ENCODE measurements at regions not wholly inside any gene's neighbourhood (a gene's known extent, or its start where the extent isn't known, plus 50 kb on each side); places are given as distances from the start of the nearest gene placed in this dataset.

DNA sequence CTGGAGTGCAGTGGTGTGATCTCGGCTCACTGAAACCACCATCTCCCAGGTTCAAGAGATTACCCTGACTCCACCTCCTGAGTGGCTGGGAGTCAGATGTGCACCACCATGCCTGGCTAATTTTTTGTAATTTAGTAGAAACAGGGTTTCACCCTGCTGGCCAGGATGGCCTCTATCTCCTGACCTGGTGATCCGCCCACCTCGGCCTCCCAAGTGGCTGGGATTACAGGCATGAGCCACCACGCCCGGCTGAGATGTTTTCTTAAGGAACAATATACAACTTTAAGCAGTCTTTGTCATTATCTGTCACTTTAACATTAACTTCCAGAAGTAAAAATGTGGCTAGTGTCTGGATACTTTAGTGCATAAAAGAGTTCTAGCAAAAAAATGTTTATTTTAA is 272.6 kb upstream of the FAT3 start:
- no peaks in the 10 kb centered on the region for H3K36me3 ChIP-seq (replicated peaks; ENCODE audit: insufficient read depth, low read length)
- no peaks in the 10 kb centered on the region for H3F3A ChIP-seq (ENCODE audit: insufficient read depth, low read length)
- no peak for DNase-seq
- no peak overlapping the region for H3K9ac ChIP-seq (ENCODE audit: low read length)
- no peaks in the 10 kb centered on the region for H3K4me1 ChIP-seq (ENCODE audit: low read length)
- H3K27ac ChIP-seq (ENCODE audit: low read length) = no peak overlapping the region
- no peak overlapping the region for H2AFZ ChIP-seq (ENCODE audit: low read length)
- no peaks in the 10 kb centered on the region for H3K9me2 ChIP-seq (replicated peaks; ENCODE audit: insufficient read depth, low read length)
- H3K4me2 ChIP-seq (ENCODE audit: low read depth, low read length) = no peak overlapping the region
- TF ChIP-seq CTCF (IDR thresholded peaks at IDR 0.05; ENCODE audit: low read length) = no peak
- no peak for TF ChIP-seq EZH2phosphoT487 (IDR thresholded peaks at IDR 0.05; ENCODE audit: low read length)
- TF ChIP-seq EZH2 (optimal IDR thresholded peaks at IDR 0.05; ENCODE audit: low read depth, low read length) = no peak
- no peaks in the 10 kb centered on the region for H3K27me3 ChIP-seq (replicated peaks; ENCODE audit: insufficient read depth, low read length)
- H3K4me3 ChIP-seq (ENCODE audit: low read length) = no peak overlapping the region
- no peaks in the 10 kb centered on the region for H3K9me3 ChIP-seq (replicated peaks; ENCODE audit: insufficient read depth, low read length)
- no peaks in the 10 kb centered on the region for H4K20me1 ChIP-seq (ENCODE audit: insufficient read depth, low read length)
- H3K79me2 ChIP-seq (ENCODE audit: low read length) = no peaks in the 10 kb centered on the region

DNA sequence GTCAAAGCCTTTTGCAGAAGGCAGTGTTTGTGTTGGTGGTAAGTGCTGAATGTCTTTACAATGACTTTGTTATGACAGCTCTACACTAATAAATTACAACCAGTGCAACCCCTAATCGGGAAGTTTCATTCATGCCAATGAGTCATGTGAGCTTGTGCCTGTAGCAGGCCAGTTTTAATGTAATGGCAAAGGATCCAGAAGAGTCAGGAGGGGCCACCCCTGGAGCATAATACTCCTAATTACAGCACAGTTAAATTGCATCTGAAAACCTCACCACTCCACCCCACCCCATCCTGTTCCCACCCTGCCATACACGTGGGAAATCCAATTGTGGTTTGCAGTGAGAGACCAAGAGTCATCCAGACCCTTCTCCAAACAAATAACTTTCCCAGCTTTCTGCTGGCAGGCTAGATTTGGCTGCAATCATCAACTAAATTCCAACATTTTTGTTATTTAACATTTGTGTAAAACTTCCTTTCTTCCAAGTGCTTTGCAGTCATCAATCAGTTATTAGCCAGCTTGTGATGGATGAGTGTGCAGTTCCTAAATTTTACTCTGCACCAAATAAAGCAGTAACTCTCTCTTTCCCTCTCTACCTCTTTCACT is 277.3 kb upstream of the FAT3 start:
- TF ChIP-seq EZH2phosphoT487 (IDR thresholded peaks at IDR 0.05; ENCODE audit: low read length) (no peak), EZH2 (optimal IDR thresholded peaks at IDR 0.05; ENCODE audit: low read depth, low read length) (no peak), CTCF (IDR thresholded peaks at IDR 0.05; ENCODE audit: low read length) (no peak)
- no peaks in the 10 kb centered on the region for H3K27me3 ChIP-seq (replicated peaks; ENCODE audit: insufficient read depth, low read length)
- H3K27ac ChIP-seq (ENCODE audit: low read length) = no peak overlapping the region
- H3K9ac ChIP-seq (ENCODE audit: low read length) = no peak overlapping the region
- DNase-seq = peak; percentile 36
- no peaks in the 10 kb centered on the region for H3K36me3 ChIP-seq (replicated peaks; ENCODE audit: insufficient read depth, low read length)
- H3K9me2 ChIP-seq (replicated peaks; ENCODE audit: insufficient read depth, low read length) = no peaks in the 10 kb centered on the region
- no peaks in the 10 kb centered on the region for H4K20me1 ChIP-seq (ENCODE audit: insufficient read depth, low read length)
- peaks cover 5% of the 10 kb centered on the region; the same call in 1 of the 2 replicates for H3K4me1 ChIP-seq (ENCODE audit: low read length)
- no peak overlapping the region for H2AFZ ChIP-seq (ENCODE audit: low read length)
- H3K9me3 ChIP-seq (replicated peaks; ENCODE audit: insufficient read depth, low read length) = no peaks in the 10 kb centered on the region
- H3F3A ChIP-seq (ENCODE audit: insufficient read depth, low read length) = no peaks in the 10 kb centered on the region
- no peak overlapping the region for H3K4me2 ChIP-seq (ENCODE audit: low read depth, low read length)
- no peak overlapping the region for H3K4me3 ChIP-seq (ENCODE audit: low read length)
- no peaks in the 10 kb centered on the region for H3K79me2 ChIP-seq (ENCODE audit: low read length)

DNA sequence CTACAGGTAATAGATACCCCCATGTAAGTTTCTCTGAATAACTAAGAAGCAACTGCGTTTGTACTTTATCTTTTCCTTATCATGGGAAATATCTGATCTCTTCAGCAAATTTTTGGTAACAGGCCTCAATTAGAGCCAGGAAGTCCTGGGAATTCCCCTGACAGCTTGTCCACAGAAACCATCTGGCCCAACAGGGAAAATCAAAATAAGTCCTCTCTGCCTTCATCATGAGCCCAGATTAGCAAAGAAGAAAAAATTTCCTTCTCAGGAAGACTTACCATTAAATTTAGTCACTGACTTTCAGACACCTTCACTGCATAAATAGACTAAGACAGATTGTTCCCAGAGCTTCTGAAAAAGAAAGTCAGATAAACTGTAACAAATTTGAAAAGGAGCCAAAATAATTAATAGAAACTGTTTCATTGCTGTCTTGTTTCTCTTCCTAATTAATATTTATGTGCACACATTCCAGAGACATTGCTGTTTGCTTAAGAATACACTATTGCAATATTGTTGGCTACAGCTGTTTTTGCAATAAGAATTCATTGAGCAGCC is 278.1 kb upstream of the FAT3 start:
- no peaks in the 10 kb centered on the region for H4K20me1 ChIP-seq (ENCODE audit: insufficient read depth, low read length)
- no peaks in the 10 kb centered on the region for H3K9me3 ChIP-seq (replicated peaks; ENCODE audit: insufficient read depth, low read length)
- no peaks in the 10 kb centered on the region for H3F3A ChIP-seq (ENCODE audit: insufficient read depth, low read length)
- no peaks in the 10 kb centered on the region for H3K27me3 ChIP-seq (replicated peaks; ENCODE audit: insufficient read depth, low read length)
- no peak overlapping the region for H3K4me2 ChIP-seq (ENCODE audit: low read depth, low read length)
- H3K9ac ChIP-seq (ENCODE audit: low read length) = no peak overlapping the region
- no peak overlapping the region for H3K4me3 ChIP-seq (ENCODE audit: low read length)
- no peaks in the 10 kb centered on the region for H3K79me2 ChIP-seq (ENCODE audit: low read length)
- H3K9me2 ChIP-seq (replicated peaks; ENCODE audit: insufficient read depth, low read length) = no peaks in the 10 kb centered on the region
- H2AFZ ChIP-seq (ENCODE audit: low read length) = no peak overlapping the region
- TF ChIP-seq EZH2phosphoT487 (IDR thresholded peaks at IDR 0.05; ENCODE audit: low read length) (no peak), EZH2 (optimal IDR thresholded peaks at IDR 0.05; ENCODE audit: low read depth, low read length) (no peak), CTCF (IDR thresholded peaks at IDR 0.05; ENCODE audit: low read length) (no peak)
- H3K4me1 ChIP-seq (ENCODE audit: low read length) = peaks cover 5% of the 10 kb centered on the region; the same call in 1 of the 2 replicates
- no peak overlapping the region for H3K27ac ChIP-seq (ENCODE audit: low read length)
- DNase-seq = no peak
- no peaks in the 10 kb centered on the region for H3K36me3 ChIP-seq (replicated peaks; ENCODE audit: insufficient read depth, low read length)
